HEK293T (cell line): ENCODE measurements at regions not wholly inside any gene's neighbourhood (a gene's known extent, or its start where the extent isn't known, plus 50 kb on each side); places are given as distances from the start of the nearest gene placed in this dataset.

Experiments used
- ARNT ChIP-seq: fragments of 450-650 bp; IDR thresholded peaks from 2 replicates; pipeline ENCODE4 v1.6.1; 2017; ENCODE audit warnings: mild to moderate bottlenecking
- BHLHE40 ChIP-seq: fragments of 450-650 bp; IDR thresholded peaks from 2 replicates; pipeline ENCODE4 v1.6.1; 2016; ENCODE audit warnings: mild to moderate bottlenecking, moderate library complexity, borderline replicate concordance
- ELF4 ChIP-seq: fragments of 450-650 bp; IDR thresholded peaks from 2 replicates; pipeline ENCODE4 v1.6.1; 2017; ENCODE audit warnings: antibody characterized with exemption
- FOXA1 ChIP-seq: fragments of 450-650 bp; IDR thresholded peaks from 2 replicates; pipeline ENCODE4 v1.6.1; 2016; ENCODE audit warnings: mild to moderate bottlenecking
- FOXK2 ChIP-seq: fragments of 450-650 bp; IDR thresholded peaks from 2 replicates; pipeline ENCODE4 v1.6.1; 2016; ENCODE audit warnings: mild to moderate bottlenecking
- FOXM1 ChIP-seq: fragments of 450-650 bp; IDR thresholded peaks from 2 replicates; pipeline ENCODE4 v1.6.1; 2017; ENCODE audit warnings: mild to moderate bottlenecking, borderline replicate concordance
- L3MBTL2 ChIP-seq: fragments of 450-650 bp; conservative IDR thresholded peaks from 2 replicates; pipeline ENCODE4 v1.6.1; 2016; ENCODE audit warnings: mild to moderate bottlenecking
- LEF1 ChIP-seq: fragments of 450-650 bp; IDR thresholded peaks from 2 replicates; pipeline ENCODE4 v1.6.1; 2017; ENCODE audit warnings: mild to moderate bottlenecking, borderline replicate concordance
- SP1 ChIP-seq: fragments of 450-650 bp; IDR thresholded peaks from 2 replicates; pipeline ENCODE4 v1.6.1; 2017
- SUZ12 ChIP-seq: fragments of 450-650 bp; IDR thresholded peaks from 2 replicates; pipeline ENCODE4 v1.6.1; 2016; ENCODE audit warnings: mild to moderate bottlenecking
- TARDBP ChIP-seq: fragments of 450-650 bp; IDR thresholded peaks from 2 replicates; pipeline ENCODE4 v1.6.1; 2016
- ZNF384 ChIP-seq: fragments of 450-650 bp; IDR thresholded peaks from 2 replicates; pipeline ENCODE4 v1.6.1; 2016
- TF ChIP-seq, protein P1 (sequence below): fragments of 450-650 bp; IDR thresholded peaks from 2 replicates; pipeline ENCODE4 v1.6.1; 2016

DNA sequence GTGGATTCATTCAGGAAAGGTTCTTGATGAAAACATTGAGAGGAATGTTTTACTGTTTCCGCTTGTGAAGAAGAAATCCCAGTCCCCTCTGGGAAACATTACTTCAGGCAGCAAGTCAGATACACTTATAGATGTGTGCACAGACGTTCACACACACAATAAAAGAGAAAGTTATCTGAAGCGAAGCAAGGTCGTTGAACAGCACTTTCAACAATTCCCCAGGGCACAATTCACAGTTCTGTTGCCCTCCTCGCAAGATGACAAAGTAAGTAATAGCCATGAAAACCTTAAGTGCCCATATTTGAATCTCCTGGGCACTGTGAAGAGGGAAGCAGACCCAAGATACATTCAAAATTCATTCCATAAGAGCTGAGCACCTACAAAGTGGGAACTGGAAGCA lies 156.6 kb upstream of the CAND1 start:
- TF ChIP-seq ELF4 (no peak), BHLHE40 (no peak), FOXM1 (no peak), SP1 (no peak), L3MBTL2 (no peak), ZNF384 (no peak), FOXK2 (no peak), SUZ12 (no peak), LEF1 (no peak), FOXA1 (no peak), TARDBP (no peak), ARNT (no peak)
- TF ChIP-seq, protein P1, sequence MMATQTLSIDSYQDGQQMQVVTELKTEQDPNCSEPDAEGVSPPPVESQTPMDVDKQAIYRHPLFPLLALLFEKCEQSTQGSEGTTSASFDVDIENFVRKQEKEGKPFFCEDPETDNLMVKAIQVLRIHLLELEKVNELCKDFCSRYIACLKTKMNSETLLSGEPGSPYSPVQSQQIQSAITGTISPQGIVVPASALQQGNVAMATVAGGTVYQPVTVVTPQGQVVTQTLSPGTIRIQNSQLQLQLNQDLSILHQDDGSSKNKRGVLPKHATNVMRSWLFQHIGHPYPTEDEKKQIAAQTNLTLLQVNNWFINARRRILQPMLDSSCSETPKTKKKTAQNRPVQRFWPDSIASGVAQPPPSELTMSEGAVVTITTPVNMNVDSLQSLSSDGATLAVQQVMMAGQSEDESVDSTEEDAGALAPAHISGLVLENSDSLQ = no peak
